MM.1S (cell line): ENCODE measurements at regions not wholly inside any gene's neighbourhood (a gene's known extent, or its start where the extent isn't known, plus 50 kb on each side); places are given as distances from the start of the nearest gene placed in this dataset.
"Not testable (repeated sequence)": the region's sequence is repeated elsewhere in the genome, so short reads cannot be mapped to it uniquely, and the experiment has no call there.

Experiments
- DNase-seq: peaks from one replicate; pipeline ENCODE4 v3.0.0-alpha.2; 2015
- H2AFZ ChIP-seq: fragments of 300-600 bp; sonication (generic); 2 replicates; pipeline ENCODE4 v1.6.0; 2016; ENCODE audit warnings: antibody characterized with exemption, low read length
- H3F3A ChIP-seq: fragments of 300-600 bp; sonication (generic); 2 replicates; pipeline ENCODE4 v1.6.1; 2016; ENCODE audit warnings: mild to moderate bottlenecking, antibody characterized with exemption, low read length, moderate library complexity, mixed read lengths; ENCODE audit not compliant: insufficient read depth
- H3K27ac ChIP-seq: fragments of 300-600 bp; sonication (generic); 2 replicates; pipeline ENCODE4 v1.5.1; 2016; ENCODE audit warnings: mild to moderate bottlenecking, low read length
- H3K27me3 ChIP-seq: fragments of 300-600 bp; sonication (generic); replicated peaks from 2 replicates; pipeline ENCODE4 v1.6.0; 2016; ENCODE audit warnings: low read length; ENCODE audit not compliant: insufficient read depth
- H3K36me3 ChIP-seq: fragments of 300-600 bp; sonication (generic); replicated peaks from 2 replicates; pipeline ENCODE4 v1.6.1; 2016; ENCODE audit warnings: mild to moderate bottlenecking, low read length, mixed read lengths; ENCODE audit not compliant: insufficient read depth
- H3K4me1 ChIP-seq: fragments of 300-600 bp; sonication (generic); 2 replicates; pipeline ENCODE4 v1.6.1; 2016; ENCODE audit warnings: low read length, mixed read lengths
- H3K4me2 ChIP-seq: fragments of 300-600 bp; sonication (generic); 2 replicates; pipeline ENCODE4 v1.6.0; 2016; ENCODE audit warnings: low read depth, low read length
- H3K4me3 ChIP-seq: fragments of 300-600 bp; sonication (generic); 2 replicates; pipeline ENCODE4 v1.5.1; 2016; ENCODE audit warnings: low read length, mixed read lengths
- H3K79me2 ChIP-seq: fragments of 300-600 bp; sonication (generic); 2 replicates; pipeline ENCODE4 v1.6.1; 2016; ENCODE audit warnings: mixed run types, low read length, mixed read lengths
- H3K9ac ChIP-seq: fragments of 300-600 bp; sonication (generic); 2 replicates; pipeline ENCODE4 v1.6.1; 2016; ENCODE audit warnings: low read length, mixed read lengths
- H3K9me2 ChIP-seq: fragments of 300-600 bp; sonication (generic); replicated peaks from 2 replicates; pipeline ENCODE4 v1.6.1; 2016; ENCODE audit warnings: mild to moderate bottlenecking, low read length, mixed read lengths; ENCODE audit not compliant: insufficient read depth
- H3K9me3 ChIP-seq: fragments of 300-600 bp; sonication (generic); replicated peaks from 2 replicates; pipeline ENCODE4 v1.6.1; 2016; ENCODE audit warnings: mild to moderate bottlenecking, low read length, mixed read lengths; ENCODE audit not compliant: insufficient read depth
- H4K20me1 ChIP-seq: fragments of 300-600 bp; sonication (generic); 2 replicates; pipeline ENCODE4 v1.6.1; 2016; ENCODE audit warnings: mild to moderate bottlenecking, low read length, moderate library complexity, mixed read lengths; ENCODE audit not compliant: insufficient read depth
- CTCF ChIP-seq: fragments of 300-600 bp; sonication (generic); IDR thresholded peaks from 2 replicates; pipeline ENCODE4 v1.5.1; 2016; ENCODE audit warnings: antibody characterized with exemption, low read length, mixed read lengths
- EZH2 ChIP-seq: fragments of 300-600 bp; sonication (generic); optimal IDR thresholded peaks from 2 replicates; pipeline ENCODE3; 2017; ENCODE audit warnings: low read depth, mild to moderate bottlenecking, antibody characterized with exemption, low read length, mixed read lengths
- EZH2phosphoT487 ChIP-seq: fragments of 300-600 bp; sonication (generic); IDR thresholded peaks from 2 replicates; pipeline ENCODE4 v1.6.1; 2018; ENCODE audit warnings: antibody characterized with exemption, low read length

- Histone ChIP-seq H3K27me3 (no peaks in the 10 kb centered on the region), H4K20me1 (no peaks in the 10 kb centered on the region), H3K4me2 (no peak overlapping the region), H3K9me3 (no peaks in the 10 kb centered on the region), H3K4me3 (no peak overlapping the region), H3K27ac (no peak overlapping the region), H3K9me2 (no peaks in the 10 kb centered on the region), H3K79me2 (no peaks in the 10 kb centered on the region), H3K4me1 (no peaks in the 10 kb centered on the region), H3K9ac (no peak overlapping the region), H2AFZ (no peak overlapping the region), H3K36me3 (no peaks in the 10 kb centered on the region), H3F3A (no peaks in the 10 kb centered on the region)
- TF ChIP-seq CTCF (no peak), EZH2 (no peak), EZH2phosphoT487 (no peak)
- DNase-seq: no peak
Observed at GRCh38 chrX:41029332-41029731, 55.9 kb upstream of the USP9X start.

GRCh38 chrX:41031256-41031967 is 53.8 kb upstream of the USP9X start:
- Histone ChIP-seq H3K36me3 (no peaks in the 10 kb centered on the region), H3K4me3 (no peak overlapping the region), H2AFZ (no peak overlapping the region), H3K27ac (no peak overlapping the region), H3K4me2 (no peak overlapping the region), H4K20me1 (no peaks in the 10 kb centered on the region), H3K9me2 (no peaks in the 10 kb centered on the region), H3K79me2 (no peaks in the 10 kb centered on the region), H3K9ac (no peak overlapping the region), H3K27me3 (no peaks in the 10 kb centered on the region), H3K4me1 (no peaks in the 10 kb centered on the region), H3F3A (no peaks in the 10 kb centered on the region), H3K9me3 (no peaks in the 10 kb centered on the region)
- no peak for DNase-seq
- no peak for TF ChIP-seq EZH2
- TF ChIP-seq CTCF: no peak
- no peak for TF ChIP-seq EZH2phosphoT487

- Histone ChIP-seq H4K20me1 (no peaks in the 10 kb centered on the region), H3K4me2 (no peak overlapping the region), H3K36me3 (no peaks in the 10 kb centered on the region), H3F3A (no peaks in the 10 kb centered on the region), H3K4me3 (no peak overlapping the region), H3K79me2 (no peaks in the 10 kb centered on the region), H3K9me2 (no peaks in the 10 kb centered on the region), H3K4me1 (no peaks in the 10 kb centered on the region), H3K9me3 (no peaks in the 10 kb centered on the region), H3K27ac (no peak overlapping the region), H3K9ac (no peak overlapping the region), H3K27me3 (no peaks in the 10 kb centered on the region), H2AFZ (no peak overlapping the region)
- no peak for TF ChIP-seq EZH2
- TF ChIP-seq EZH2phosphoT487: no peak
- no peak for TF ChIP-seq CTCF
- DNase-seq: no peak
Observed at GRCh38 chrX:41033299-41033698, 51.9 kb upstream of the USP9X start.

- not testable (repeated sequence) for H3K9me2 ChIP-seq, H3K36me3 ChIP-seq, DNase-seq, H3K4me1 ChIP-seq, H3K4me3 ChIP-seq, H3K27me3 ChIP-seq, H3K9me3 ChIP-seq, H3K4me2 ChIP-seq, H3K9ac ChIP-seq, H3K27ac ChIP-seq, H3F3A ChIP-seq, H3K79me2 ChIP-seq, H4K20me1 ChIP-seq, H2AFZ ChIP-seq
Observed at GRCh38 chrX:41034902-41035301, 50.3 kb upstream of the USP9X start.
